Natural killer cell (primary cell): ENCODE measurements at regions not wholly inside any gene's neighbourhood (a gene's known extent, or its start where the extent isn't known, plus 50 kb on each side); places are given as distances from the start of the nearest gene placed in this dataset.
A peak's percentile ranks its signal among the peaks of the same experiment; 100 is the strongest.

ENCODE experiments used
- ATAC-seq, 3 donors: fragments of 150-1000 bp in 2 of 3; fragments of 200-7000 bp in 1 of 3; cut with Tn5 transposase; 1 replicate in 1 of 3; 2 replicates in 2 of 3; pipeline ENCODE4 v1.10.0; 2021; ENCODE audit warnings: mild to moderate bottlenecking in 2 of 3, moderate library complexity in 2 of 3
- DNase-seq, 2 donors: peaks; one replicate each; pipeline versions ENCODE4 v3.0.0 to v3.0.0-alpha.2; 2013 to 2021; ENCODE audit warnings: mixed read lengths in 1 of 2
- H3K27ac ChIP-seq: one replicate; pipeline ENCODE4 v1.5.1; 2013; ENCODE audit warnings: mild to moderate bottlenecking, low read length
- H3K27me3 ChIP-seq: one replicate; pipeline ENCODE4 v1.6.1; 2013; ENCODE audit warnings: low read length; ENCODE audit not compliant: control insufficient read depth, insufficient read depth
- H3K36me3 ChIP-seq: one replicate; pipeline ENCODE4 v1.6.1; 2013; ENCODE audit warnings: low read length; ENCODE audit not compliant: control insufficient read depth, insufficient read depth
- H3K4me1 ChIP-seq: one replicate; pipeline ENCODE4 v1.6.1; 2013; ENCODE audit warnings: low read length; ENCODE audit not compliant: control insufficient read depth, insufficient read depth
- H3K4me3 ChIP-seq: one replicate; pipeline ENCODE4 v1.5.1; 2013; ENCODE audit warnings: low read length
- H3K9me3 ChIP-seq: one replicate; pipeline ENCODE4 v1.6.1; 2013; ENCODE audit warnings: low read length; ENCODE audit not compliant: control insufficient read depth, insufficient read depth
- H3K27ac Mint-ChIP-seq, 2 donors: one replicate each; pipeline ENCODE4 v1.8.0; 2022; ENCODE audit warnings: mild to moderate bottlenecking in 2 of 2, mixed read lengths in 2 of 2, moderate library complexity in 1 of 2
- H3K27me3 Mint-ChIP-seq, 2 donors: one replicate each; pipeline ENCODE4 v1.8.0; 2022; ENCODE audit warnings: low read depth in 2 of 2, mixed read lengths in 2 of 2
- H3K36me3 Mint-ChIP-seq: one replicate; pipeline ENCODE4 v1.8.0; 2022; ENCODE audit warnings: mixed read lengths
- H3K4me1 Mint-ChIP-seq, 2 donors: one replicate each; pipeline ENCODE4 v1.8.0; 2022; ENCODE audit warnings: mixed read lengths in 2 of 2
- H3K4me3 Mint-ChIP-seq: one replicate; pipeline ENCODE4 v1.8.0; 2022; ENCODE audit warnings: mild to moderate bottlenecking, moderate library complexity, mixed read lengths
- H3K9me3 Mint-ChIP-seq, 2 donors: one replicate each; pipeline ENCODE4 v1.8.0; 2022; ENCODE audit warnings: mixed read lengths in 2 of 2
- CTCF ChIP-seq: fragments of 200-600 bp; IDR thresholded peaks from one replicate; pipeline ENCODE4 v1.8.0; 2022; ENCODE audit warnings: antibody characterized with exemption
- WGBS: methylation state at CpG from one replicate; pipeline ENCODE4 v1.1.7; 2013; ENCODE audit warnings: missing lambda C conversion rate; ENCODE audit not compliant: insufficient coverage; 5-methylcytosine and 5-hydroxymethylcytosine counted together
- intact Hi-C: fragments of 100-400 bp; cut with micrococcal nuclease; formaldehyde crosslinking; loops from one replicate; pipeline ENCODE4 v1.14.2; 2022

- no peak overlapping the region for H3K4me3 ChIP-seq
- intact Hi-C loops = loop anchor here (1.0 to 10.0 kb wide), 4 partner anchors 188 to 518 kb away; partner anchors contain the start of gene SLC7A1
- peaks cover 8% of the 10 kb centered on the region in 2 donors for H3K27me3 Mint-ChIP-seq
- H3K9me3 Mint-ChIP-seq = no peaks in the 10 kb centered on the region
- H3K36me3 Mint-ChIP-seq = no peaks in the 10 kb centered on the region
- H3K4me1 Mint-ChIP-seq = peaks cover 16 to 20% of the 10 kb centered on the region in 2 donors
- H3K27ac Mint-ChIP-seq = peak overlapping the region in 1 of 2 donors; percentile 35
- peaks cover 15% of the 10 kb centered on the region for H3K4me1 ChIP-seq
- 30% methylated on average over 19 of the region's 19 CpGs for WGBS
- ATAC-seq (peak; percentile 68 to 79 (median 74)), DNase-seq (peak; percentile 66 to 91)
- no peaks in the 10 kb centered on the region for H3K27me3 ChIP-seq
- no peak overlapping the region for H3K27ac ChIP-seq
- no peaks in the 10 kb centered on the region for H3K36me3 ChIP-seq
- peak; percentile 99 for TF ChIP-seq CTCF
- no peaks in the 10 kb centered on the region for H3K9me3 ChIP-seq
- peak overlapping the region; percentile 62 for H3K4me3 Mint-ChIP-seq
These were observed 194.5 kb downstream of the KATNAL1 start for GRCh38 chr13:30112602-30113435.

GRCh38 chr13:30111810-30112209 is 195.5 kb downstream of the KATNAL1 start:
- Histone ChIP-seq H3K27ac (no peak overlapping the region), H3K27me3 (no peaks in the 10 kb centered on the region), H3K36me3 (no peaks in the 10 kb centered on the region), H3K4me1 (peaks cover 15% of the 10 kb centered on the region), H3K4me3 (no peak overlapping the region), H3K9me3 (no peaks in the 10 kb centered on the region)
- intact Hi-C loops = loop anchor here (5.0 to 10.0 kb wide), 3 partner anchors 187 to 517 kb away; partner anchors contain the start of gene SLC7A1
- ATAC-seq (no peak), DNase-seq (no peak)
- 93% methylated on average over 5 of the region's 5 CpGs for WGBS
- H3K27me3 Mint-ChIP-seq = peaks cover 8% of the 10 kb centered on the region in 2 donors
- H3K27ac Mint-ChIP-seq = no peak overlapping the region
- no peak for TF ChIP-seq CTCF
- H3K9me3 Mint-ChIP-seq = no peaks in the 10 kb centered on the region
- no peaks in the 10 kb centered on the region for H3K36me3 Mint-ChIP-seq
- H3K4me1 Mint-ChIP-seq = peaks cover 16 to 20% of the 10 kb centered on the region in 2 donors
- H3K4me3 Mint-ChIP-seq = no peak overlapping the region

- Histone ChIP-seq H3K9me3 (no peaks in the 10 kb centered on the region), H3K27me3 (no peaks in the 10 kb centered on the region), H3K4me1 (peaks cover 15% of the 10 kb centered on the region), H3K4me3 (no peak overlapping the region), H3K36me3 (no peaks in the 10 kb centered on the region), H3K27ac (no peak overlapping the region)
- Mint-ChIP-seq H3K4me1 (peaks cover 16 to 20% of the 10 kb centered on the region in 2 donors), H3K9me3 (no peaks in the 10 kb centered on the region), H3K36me3 (no peaks in the 10 kb centered on the region), H3K4me3 (no peak overlapping the region), H3K27ac (no peak overlapping the region), H3K27me3 (peaks cover 6 to 8% of the 10 kb centered on the region in 2 donors)
- intact Hi-C loops = loop anchor here (5.0 to 10.0 kb wide), 3 partner anchors 186 to 516 kb away; partner anchors contain the start of gene SLC7A1
- WGBS = 87% methylated on average over 11 of the region's 11 CpGs
- no peak for DNase-seq
- no peak for TF ChIP-seq CTCF
- no peak for ATAC-seq
These were observed 196.9 kb downstream of the KATNAL1 start for GRCh38 chr13:30110301-30111070.
